ENCODE measurements at regions not wholly inside any gene's neighbourhood (a gene's known extent, or its start where the extent isn't known, plus 50 kb on each side); places are given as distances from the start of the nearest gene placed in this dataset.

- no peak for DNase-seq
Measured at GRCh38 chr2:220181165-220181564, 553.7 kb downstream of the SLC4A3 start.

- no peak for DNase-seq
Measured at GRCh38 chr2:220182790-220183189, 555.4 kb downstream of the SLC4A3 start.

- DNase-seq = no peak
Measured at GRCh38 chr2:220185766-220186305, 558.4 kb downstream of the SLC4A3 start.

- DNase-seq = no peak
Measured at GRCh38 chr2:220188031-220188430, 560.6 kb downstream of the SLC4A3 start.

GRCh38 chr2:220191031-220191430 is 563.6 kb downstream of the SLC4A3 start:
- no peak for DNase-seq

GRCh38 chr2:220191737-220192136 is 564.3 kb downstream of the SLC4A3 start:
- DNase-seq = no peak

- DNase-seq = no peak
Measured at GRCh38 chr2:220192994-220193753, 565.7 kb downstream of the SLC4A3 start.

- no peak for DNase-seq
Measured at GRCh38 chr2:220194630-220195584, 567.5 kb downstream of the SLC4A3 start.

GRCh38 chr2:220198896-220199295 is 571.5 kb downstream of the SLC4A3 start:
- no peak for DNase-seq

GRCh38 chr2:220202066-220202465 is 574.6 kb downstream of the SLC4A3 start:
- no peak for DNase-seq

- DNase-seq = no peak
Measured at GRCh38 chr2:220209093-220209492, 581.7 kb downstream of the SLC4A3 start.

- no peak for DNase-seq
Measured at GRCh38 chr2:220209751-220210150, 582.3 kb downstream of the SLC4A3 start.

- DNase-seq = no peak
Measured at GRCh38 chr2:220212296-220213080, 585.1 kb downstream of the SLC4A3 start.

GRCh38 chr2:220215785-220216184 is 588.4 kb downstream of the SLC4A3 start:
- no peak for DNase-seq

GRCh38 chr2:220219371-220219770 is 591.9 kb downstream of the SLC4A3 start:
- no peak for DNase-seq

GRCh38 chr2:220220009-220220408 is 592.6 kb downstream of the SLC4A3 start:
- no peak for DNase-seq

GRCh38 chr2:220221992-220222391 is 594.6 kb downstream of the SLC4A3 start:
- DNase-seq = no peak

- no peak for DNase-seq
Measured at GRCh38 chr2:220224691-220225543, 597.5 kb downstream of the SLC4A3 start.

GRCh38 chr2:220226076-220226475 is 598.6 kb downstream of the SLC4A3 start:
- no peak for DNase-seq

- no peak for DNase-seq
Measured at GRCh38 chr2:220226546-220226945, 599.1 kb downstream of the SLC4A3 start.

- DNase-seq = no peak
Measured at GRCh38 chr2:220227266-220227920, 600.0 kb downstream of the SLC4A3 start.

Measured in activated gamma-delta T cell treated with Interleukin-2 at 50 U/mL for 16 hours (primary cell).